PC-3 (cell line): ENCODE measurements at regions not wholly inside any gene's neighbourhood (a gene's known extent, or its start where the extent isn't known, plus 50 kb on each side); places are given as distances from the start of the nearest gene placed in this dataset.
"Not testable (repeated sequence)": the region's sequence is repeated elsewhere in the genome, so short reads cannot be mapped to it uniquely, and the experiment has no call there.

ENCODE experiments used
- CTCF ChIP-seq: fragments of 300-600 bp; sonication (generic); conservative IDR thresholded peaks from 2 replicates; pipeline ENCODE4 v1.5.1; 2017; ENCODE audit warnings: antibody characterized with exemption, low read depth, mild to moderate bottlenecking, low read length
- EZH2phosphoT487 ChIP-seq: fragments of 300-600 bp; sonication (generic); IDR thresholded peaks from 2 replicates; pipeline ENCODE4 v1.6.1; 2018; ENCODE audit warnings: mild to moderate bottlenecking, antibody characterized with exemption, low read length, borderline replicate concordance

GRCh38 chr2:91744700-91745141 is 3053.2 kb downstream of the RPIA start:
- TF ChIP-seq CTCF, EZH2phosphoT487: not testable (repeated sequence)
